ENCODE measurements at regions not wholly inside any gene's neighbourhood (a gene's known extent, or its start where the extent isn't known, plus 50 kb on each side); places are given as distances from the start of the nearest gene placed in this dataset.
A peak's percentile ranks its signal among the peaks of the same experiment; 100 is the strongest.

GRCh38 chr2:200056105-200056504, 100.7 kb downstream of the MAIP1 start:
- DNase-seq: no peak

- DNase-seq: no peak
Observed at GRCh38 chr2:200063155-200063554, 107.8 kb downstream of the MAIP1 start.

- DNase-seq: no peak
Observed at GRCh38 chr2:200064879-200065278, 109.5 kb downstream of the MAIP1 start.

- peak; percentile 19 for DNase-seq
Observed at GRCh38 chr2:200065477-200065876, 110.1 kb downstream of the MAIP1 start.

- no peak for DNase-seq
Observed at GRCh38 chr2:200066417-200066816, 111.0 kb downstream of the MAIP1 start.

GRCh38 chr2:200068642-200069041, 113.3 kb downstream of the MAIP1 start:
- DNase-seq: no peak

- DNase-seq: peak; percentile 87
Observed at GRCh38 chr2:200077210-200077650, 121.8 kb downstream of the MAIP1 start.

- DNase-seq: peak; percentile 89
Observed at GRCh38 chr2:200077838-200078237, 122.5 kb downstream of the MAIP1 start.

- no peak for DNase-seq
Observed at GRCh38 chr2:200079356-200079755, 124.0 kb downstream of the MAIP1 start.

- DNase-seq: peak; percentile 76
Observed at GRCh38 chr2:200081236-200081635, 125.9 kb downstream of the MAIP1 start.

GRCh38 chr2:200081811-200082210, 126.4 kb downstream of the MAIP1 start:
- no peak for DNase-seq

GRCh38 chr2:200084036-200084435, 128.7 kb downstream of the MAIP1 start:
- no peak for DNase-seq

- peak; percentile 30 for DNase-seq
Observed at GRCh38 chr2:200086911-200087310, 131.5 kb downstream of the MAIP1 start.

GRCh38 chr2:200087451-200087850, 132.1 kb downstream of the MAIP1 start:
- no peak for DNase-seq

GRCh38 chr2:200089040-200089755, 133.8 kb downstream of the MAIP1 start:
- DNase-seq: peak; percentile 23

- DNase-seq: no peak
Observed at GRCh38 chr2:200089756-200090109, 134.4 kb downstream of the MAIP1 start.

GRCh38 chr2:200090683-200091082, 135.3 kb downstream of the MAIP1 start:
- DNase-seq: no peak

- no peak for DNase-seq
Observed at GRCh38 chr2:200091126-200091525, 135.7 kb downstream of the MAIP1 start.

- DNase-seq: no peak
Observed at GRCh38 chr2:200092235-200092634, 136.9 kb downstream of the MAIP1 start.

GRCh38 chr2:200095436-200095835, 140.1 kb downstream of the MAIP1 start:
- peak; percentile 24 for DNase-seq

- no peak for DNase-seq
Observed at GRCh38 chr2:200099256-200099655, 143.9 kb downstream of the MAIP1 start.

GRCh38 chr2:200100027-200100426, 144.6 kb downstream of the MAIP1 start:
- no peak for DNase-seq

GRCh38 chr2:200101922-200102321, 146.5 kb downstream of the MAIP1 start:
- no peak for DNase-seq

- no peak for DNase-seq
Observed at GRCh38 chr2:200102971-200103370, 147.6 kb downstream of the MAIP1 start.

GRCh38 chr2:200104015-200104414, 148.6 kb downstream of the MAIP1 start:
- peak; percentile 65 for DNase-seq

Measured in fibroblast of skin of right quadriceps (primary cell).